ENCODE measurements at regions not wholly inside any gene's neighbourhood (a gene's known extent, or its start where the extent isn't known, plus 50 kb on each side); places are given as distances from the start of the nearest gene placed in this dataset.

- no peak overlapping the region for H3K4me3 ChIP-seq
- no peaks in the 10 kb centered on the region for H3K9me3 ChIP-seq
Observed at GRCh38 chr3:6526321-6526720, 334.6 kb upstream of the GRM7 start.

GRCh38 chr3:6526861-6527260 is 334.1 kb upstream of the GRM7 start:
- no peaks in the 10 kb centered on the region for H3K27me3 ChIP-seq
- intact Hi-C loops (cut with DNase I): no loop called here
- no peaks in the 10 kb centered on the region for H3K36me3 ChIP-seq
- no peaks in the 10 kb centered on the region for H3K9me3 ChIP-seq
- H3K27ac ChIP-seq: no peak overlapping the region
- no peak overlapping the region for H3K4me3 ChIP-seq
- TF ChIP-seq EP300 (IDR thresholded peaks at IDR 0.05) (no peak), CTCF (IDR thresholded peaks at IDR 0.05) (no peak), POLR2A (IDR thresholded peaks at IDR 0.05) (no peak)
- no peaks in the 10 kb centered on the region for H3K4me1 ChIP-seq (ENCODE audit: insufficient read depth)
- WGBS, 3 donors: 37 to 46% (median 44%) methylated on average over 2 of the region's 2 CpGs
- DNase-seq: no peak

More at GRCh38 chr3:6526321-6526720, 334.6 kb upstream of the GRM7 start:
- intact Hi-C loops (cut with DNase I): no loop called here
- H3K4me1 ChIP-seq (ENCODE audit: insufficient read depth): no peaks in the 10 kb centered on the region
- H3K27ac ChIP-seq: no peak overlapping the region
- H3K36me3 ChIP-seq: no peaks in the 10 kb centered on the region
- WGBS, 3 donors: 83 to 92% (median 89%) methylated on average over 8 of the region's 8 CpGs
- H3K27me3 ChIP-seq: no peaks in the 10 kb centered on the region
- TF ChIP-seq POLR2A (IDR thresholded peaks at IDR 0.05) (no peak), CTCF (IDR thresholded peaks at IDR 0.05) (no peak), EP300 (IDR thresholded peaks at IDR 0.05) (no peak)
- no peak for DNase-seq

GRCh38 chr3:6528951-6529350 is 332.0 kb upstream of the GRM7 start:
- Histone ChIP-seq H3K27ac (no peak overlapping the region), H3K4me3 (no peak overlapping the region), H3K9me3 (no peaks in the 10 kb centered on the region), H3K4me1 (ENCODE audit: insufficient read depth) (no peaks in the 10 kb centered on the region), H3K27me3 (no peaks in the 10 kb centered on the region), H3K36me3 (no peaks in the 10 kb centered on the region)
- TF ChIP-seq POLR2A (IDR thresholded peaks at IDR 0.05) (no peak), EP300 (IDR thresholded peaks at IDR 0.05) (no peak), CTCF (IDR thresholded peaks at IDR 0.05) (no peak)
- DNase-seq: no peak
- intact Hi-C loops (cut with DNase I): no loop called here

- H3K36me3 ChIP-seq: no peaks in the 10 kb centered on the region
- H3K4me1 ChIP-seq (ENCODE audit: insufficient read depth): no peaks in the 10 kb centered on the region
- intact Hi-C loops (cut with DNase I): no loop called here
- H3K9me3 ChIP-seq: no peaks in the 10 kb centered on the region
- WGBS, 3 donors: 44 to 63% (median 62%) methylated on average over 6 of the region's 6 CpGs
- H3K27me3 ChIP-seq: no peaks in the 10 kb centered on the region
- H3K4me3 ChIP-seq: no peak overlapping the region
- no peak for DNase-seq
- H3K27ac ChIP-seq: no peak overlapping the region
- no peak for TF ChIP-seq POLR2A (IDR thresholded peaks at IDR 0.05)
- no peak for TF ChIP-seq EP300 (IDR thresholded peaks at IDR 0.05)
- TF ChIP-seq CTCF (IDR thresholded peaks at IDR 0.05): no peak
Observed at GRCh38 chr3:6531153-6531552, 329.8 kb upstream of the GRM7 start.

GRCh38 chr3:6532101-6532500 is 328.8 kb upstream of the GRM7 start:
- intact Hi-C loops (cut with DNase I): no loop called here
- Histone ChIP-seq H3K27me3 (no peaks in the 10 kb centered on the region), H3K4me1 (ENCODE audit: insufficient read depth) (no peaks in the 10 kb centered on the region), H3K36me3 (no peaks in the 10 kb centered on the region), H3K4me3 (no peak overlapping the region), H3K27ac (no peak overlapping the region), H3K9me3 (no peaks in the 10 kb centered on the region)
- no peak for DNase-seq
- no peak for TF ChIP-seq EP300 (IDR thresholded peaks at IDR 0.05)
- no peak for TF ChIP-seq POLR2A (IDR thresholded peaks at IDR 0.05)
- no peak for TF ChIP-seq CTCF (IDR thresholded peaks at IDR 0.05)
- WGBS, 3 donors: 69 to 81% (median 70%) methylated on average over 3 of the region's 3 CpGs
